ENCODE measurements at regions not wholly inside any gene's neighbourhood (a gene's known extent, or its start where the extent isn't known, plus 50 kb on each side); places are given as distances from the start of the nearest gene placed in this dataset.

DNA sequence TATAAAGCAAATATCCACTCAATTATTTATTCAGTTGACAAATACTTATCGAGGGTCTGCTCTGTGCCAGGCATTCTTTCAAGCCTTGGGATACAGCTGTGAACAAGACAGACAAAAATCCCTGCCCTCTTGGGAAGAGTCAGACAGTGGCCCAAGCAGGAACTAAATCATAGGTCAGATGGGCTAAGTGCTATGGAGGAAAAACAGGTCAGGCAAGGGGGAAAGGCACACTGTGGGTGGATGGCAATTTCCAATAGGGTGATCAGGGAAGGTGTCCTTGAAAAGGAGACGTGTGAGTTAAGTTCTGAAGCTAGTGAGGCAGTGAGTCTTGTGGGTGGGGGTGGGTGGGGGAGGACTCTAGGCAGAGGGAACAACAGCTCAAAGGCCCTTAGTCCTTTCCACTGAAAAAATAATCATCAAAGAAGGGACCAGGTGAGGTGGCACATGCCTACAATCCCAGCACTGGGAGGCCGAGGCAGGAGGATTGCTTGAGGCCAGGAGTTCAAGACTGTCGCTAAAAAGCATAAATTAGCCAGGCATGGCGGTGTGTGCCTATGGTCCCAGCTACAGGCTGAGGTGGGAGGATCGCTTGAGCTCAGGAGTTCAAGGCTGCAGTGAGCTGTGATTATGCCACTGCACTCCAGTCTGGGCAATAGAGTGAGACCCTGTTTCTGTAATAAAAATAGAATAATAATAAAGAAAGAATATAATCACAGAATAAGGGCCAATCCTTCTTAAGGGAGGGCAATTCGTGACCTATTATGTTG lies 95.2 kb upstream of the CPEB4 start:
- TF ChIP-seq, protein P1, sequence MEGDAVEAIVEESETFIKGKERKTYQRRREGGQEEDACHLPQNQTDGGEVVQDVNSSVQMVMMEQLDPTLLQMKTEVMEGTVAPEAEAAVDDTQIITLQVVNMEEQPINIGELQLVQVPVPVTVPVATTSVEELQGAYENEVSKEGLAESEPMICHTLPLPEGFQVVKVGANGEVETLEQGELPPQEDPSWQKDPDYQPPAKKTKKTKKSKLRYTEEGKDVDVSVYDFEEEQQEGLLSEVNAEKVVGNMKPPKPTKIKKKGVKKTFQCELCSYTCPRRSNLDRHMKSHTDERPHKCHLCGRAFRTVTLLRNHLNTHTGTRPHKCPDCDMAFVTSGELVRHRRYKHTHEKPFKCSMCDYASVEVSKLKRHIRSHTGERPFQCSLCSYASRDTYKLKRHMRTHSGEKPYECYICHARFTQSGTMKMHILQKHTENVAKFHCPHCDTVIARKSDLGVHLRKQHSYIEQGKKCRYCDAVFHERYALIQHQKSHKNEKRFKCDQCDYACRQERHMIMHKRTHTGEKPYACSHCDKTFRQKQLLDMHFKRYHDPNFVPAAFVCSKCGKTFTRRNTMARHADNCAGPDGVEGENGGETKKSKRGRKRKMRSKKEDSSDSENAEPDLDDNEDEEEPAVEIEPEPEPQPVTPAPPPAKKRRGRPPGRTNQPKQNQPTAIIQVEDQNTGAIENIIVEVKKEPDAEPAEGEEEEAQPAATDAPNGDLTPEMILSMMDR (IDR thresholded peaks at IDR 0.05; ENCODE audit: control extremely low read depth in 1 of 3, insufficient read depth in 1 of 3, low read depth in 1 of 3, low read length in 3 of 3): no peak
- no peak for TF ChIP-seq EZH2 (IDR thresholded peaks at IDR 0.05; ENCODE audit: low read depth, low read length, severe bottlenecking)
- TF ChIP-seq CEBPB (IDR thresholded peaks at IDR 0.05; ENCODE audit: low read depth, low read length): no peak
- no peak for TF ChIP-seq CHD2 (IDR thresholded peaks at IDR 0.05; ENCODE audit: low read length)
- TF ChIP-seq SRF (IDR thresholded peaks at IDR 0.05; ENCODE audit: low read depth, low read length): no peak
- no peak for TF ChIP-seq GABPA (IDR thresholded peaks at IDR 0.05; ENCODE audit: borderline replicate concordance, insufficient read depth, low read length)
